GM18858 (cell line): ENCODE measurements at regions not wholly inside any gene's neighbourhood (a gene's known extent, or its start where the extent isn't known, plus 50 kb on each side); places are given as distances from the start of the nearest gene placed in this dataset.
"Not testable (repeated sequence)": the region's sequence is repeated elsewhere in the genome, so short reads cannot be mapped to it uniquely, and the experiment has no call there.

ENCODE experiments used
- ATAC-seq: cut with Tn5 transposase; IDR thresholded peaks from one replicate; pipeline ENCODE4 v1.9.1; 2021; ENCODE audit not compliant: unreplicated experiment

GRCh38 chr16:17988839-17989238 lies 347.7 kb downstream of the NPIPA8 start:
- ATAC-seq, result no peak

DNA sequence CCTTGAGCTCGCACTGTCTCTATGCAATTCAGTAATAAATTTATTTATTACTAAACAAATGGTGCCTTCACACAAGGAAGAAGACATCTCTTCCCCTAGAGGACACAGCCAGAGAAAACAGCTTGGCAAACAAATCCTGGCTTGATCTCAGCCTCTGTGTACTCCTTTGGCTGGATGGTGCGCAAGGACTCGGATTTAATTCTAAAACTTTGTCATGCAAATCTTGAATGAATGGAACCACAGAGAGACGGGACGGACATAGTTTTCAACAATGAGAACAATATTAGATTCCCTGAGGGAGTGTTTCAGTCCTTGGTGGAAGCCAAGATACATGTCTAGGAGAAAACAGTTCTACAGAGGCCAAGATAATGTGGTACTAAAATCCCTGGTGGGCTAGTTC lies 349.5 kb downstream of the NPIPA8 start:
- ATAC-seq, result no peak

GRCh38 chr16:17984810-17985209 lies 351.7 kb downstream of the NPIPA8 start:
- no peak for ATAC-seq

DNA sequence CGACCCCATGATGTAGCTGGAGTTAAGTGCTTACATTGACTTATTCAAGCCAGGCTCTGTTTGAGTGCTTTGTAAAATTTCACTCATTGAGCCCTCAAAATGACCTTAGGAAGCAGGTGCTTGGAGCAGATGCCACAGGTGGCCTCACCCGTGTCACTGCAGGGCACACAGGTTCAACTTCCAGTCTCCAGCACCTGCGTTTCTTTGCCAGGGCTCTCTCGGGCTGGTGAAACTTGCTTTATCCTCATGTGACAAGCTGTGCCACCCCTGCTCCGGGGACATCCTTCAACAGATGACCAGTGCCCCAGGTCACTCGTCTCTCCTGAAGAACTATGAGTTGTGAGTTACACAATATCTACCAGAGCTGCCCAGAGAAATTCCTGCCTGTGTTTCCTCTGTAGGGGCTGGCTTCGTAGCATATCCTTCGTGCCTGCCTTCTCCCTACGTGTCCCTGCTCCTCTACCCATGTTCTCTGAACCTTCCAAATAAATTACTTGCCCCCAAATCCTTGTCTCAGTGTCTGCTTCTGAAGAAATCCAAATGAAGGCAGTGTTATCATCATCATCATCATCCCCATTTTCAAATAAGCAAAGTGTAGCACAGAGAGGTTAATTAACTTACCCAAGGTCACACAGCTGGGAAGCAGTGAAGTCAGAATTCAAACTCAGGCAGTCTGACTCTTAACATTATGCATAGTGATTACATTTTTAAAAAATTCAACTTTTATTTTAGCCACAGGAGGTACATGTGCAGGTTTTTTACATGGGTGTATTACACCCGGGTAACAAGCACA lies 352.5 kb downstream of the NPIPA8 start:
- no peak for ATAC-seq

DNA sequence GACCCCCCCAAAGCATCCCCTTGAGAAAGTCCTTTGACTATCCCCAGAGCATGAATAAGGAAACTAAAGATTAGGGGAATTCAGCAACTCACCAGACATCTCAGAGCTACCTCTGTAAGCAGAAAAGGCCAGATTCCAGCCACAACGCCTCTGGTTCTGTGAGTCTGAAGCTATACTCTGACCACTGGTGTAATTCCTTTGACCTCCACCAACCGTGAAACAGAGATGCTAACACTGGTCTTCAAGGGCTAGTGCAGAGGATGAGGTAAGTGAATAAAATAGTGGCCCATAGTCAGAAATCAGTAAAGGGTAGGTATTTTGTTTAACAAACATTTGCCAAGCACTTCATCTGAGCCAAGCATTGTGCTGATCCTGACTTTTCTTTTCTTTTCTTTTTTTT lies 353.4 kb downstream of the NPIPA8 start:
- ATAC-seq, result no peak

DNA sequence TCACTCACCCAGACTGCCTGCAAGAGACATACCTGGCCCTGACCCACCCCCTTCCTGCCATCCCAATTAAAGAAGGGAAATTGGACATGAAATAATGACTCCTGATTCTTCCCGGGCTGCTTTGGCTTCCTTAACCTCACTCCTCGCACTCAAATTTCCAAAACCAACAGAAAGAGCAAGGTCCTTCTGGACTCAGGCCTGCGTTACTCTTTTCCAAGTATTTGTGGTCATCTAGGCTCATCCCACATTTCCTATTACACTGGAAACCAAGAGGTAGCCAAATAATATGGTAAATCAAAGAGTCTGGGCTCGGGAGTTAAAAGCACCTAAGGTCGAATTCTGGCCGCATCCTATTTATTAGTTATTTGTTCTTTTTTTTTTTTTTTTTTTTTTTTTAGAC lies 359.3 kb downstream of the NPIPA8 start:
- ATAC-seq, result no peak

DNA sequence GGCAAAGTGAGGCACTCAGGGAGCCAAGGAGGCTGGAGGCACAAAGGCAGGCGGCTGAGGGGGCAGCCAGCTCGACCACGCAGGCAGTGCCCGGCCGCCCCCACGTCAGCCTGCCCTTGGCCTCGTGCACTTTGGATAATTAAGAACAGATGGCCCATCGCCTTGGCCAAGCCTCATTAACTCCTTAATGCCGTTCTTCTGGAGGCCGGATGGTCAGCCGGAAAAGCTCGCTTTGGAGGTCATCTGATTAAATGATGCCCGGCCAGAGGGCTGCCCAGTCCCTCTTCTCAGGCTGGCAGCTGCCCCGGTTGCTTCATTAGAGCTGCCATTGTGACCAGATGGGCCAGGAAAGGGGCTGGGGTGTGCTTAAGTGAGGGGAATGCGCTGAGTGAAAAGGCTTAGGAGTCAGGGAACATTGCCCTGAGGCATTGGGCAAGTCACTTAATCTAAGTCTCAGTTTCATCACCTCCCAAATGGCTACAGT lies 364.0 kb downstream of the NPIPA8 start:
- no peak for ATAC-seq

GRCh38 chr16:17970816-17971331 lies 365.7 kb downstream of the NPIPA8 start:
- no peak for ATAC-seq

DNA sequence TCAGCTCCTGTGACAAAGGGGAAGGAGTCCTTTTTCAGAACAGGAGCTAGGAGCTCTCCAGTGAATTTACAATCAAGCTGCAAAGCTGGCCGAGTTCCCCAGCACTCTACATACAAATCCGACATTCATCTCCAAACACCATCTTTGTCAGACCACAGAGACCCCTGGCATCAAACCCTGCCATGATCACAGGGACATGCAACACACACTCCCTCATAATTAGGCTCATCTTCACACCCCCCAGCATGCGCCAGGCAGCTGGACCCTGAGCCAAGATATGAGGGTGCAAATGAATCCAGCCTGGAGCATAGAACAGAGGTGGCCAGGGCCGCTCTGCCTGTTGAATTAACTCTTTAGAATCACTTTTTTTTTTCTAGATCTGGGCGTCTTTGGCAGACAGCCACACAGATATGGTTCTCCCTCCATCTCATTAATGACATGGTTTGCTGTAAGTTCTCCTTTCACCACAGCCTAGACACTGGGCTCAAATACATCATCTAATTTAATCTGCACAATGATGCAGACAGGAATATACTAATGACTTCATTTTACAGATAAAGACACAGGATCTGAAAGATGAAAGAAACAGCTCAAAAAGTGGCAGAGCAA lies 366.3 kb downstream of the NPIPA8 start:
- ATAC-seq, result no peak

DNA sequence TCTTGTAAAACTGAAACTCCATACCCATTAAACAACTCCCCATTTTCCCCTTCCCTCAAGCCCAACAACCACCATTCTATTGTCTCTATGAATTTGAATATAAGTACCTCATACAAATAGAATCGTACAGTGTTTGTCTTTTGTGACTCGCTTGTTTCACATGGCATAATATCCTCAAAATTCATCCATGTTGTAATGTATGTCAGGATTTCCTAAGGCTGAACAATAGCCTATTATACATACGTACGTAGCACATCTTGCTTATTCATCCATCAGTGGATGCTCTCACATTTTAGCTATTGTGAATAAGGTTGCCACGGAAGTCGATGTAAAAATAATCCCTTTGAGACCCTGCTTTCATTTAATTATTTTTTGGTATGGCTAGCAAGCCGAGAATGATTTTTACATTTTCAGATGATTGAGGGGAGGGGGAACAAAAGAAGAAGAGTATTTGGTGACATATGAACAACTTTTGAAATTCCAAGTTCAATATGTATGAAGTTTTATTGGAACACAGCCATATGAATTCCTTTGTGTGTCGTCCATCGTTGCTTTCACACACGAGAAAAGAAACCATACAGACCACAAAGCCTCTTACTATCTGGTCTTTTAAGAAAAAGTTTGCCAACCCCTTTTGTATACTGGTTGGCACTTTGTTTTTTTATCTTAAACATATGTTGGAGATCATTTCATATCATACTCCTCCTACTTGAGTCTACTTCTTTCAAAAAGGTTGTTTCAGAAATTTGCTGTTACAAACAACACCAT lies 371.2 kb downstream of the NPIPA8 start:
- ATAC-seq, result no peak

DNA sequence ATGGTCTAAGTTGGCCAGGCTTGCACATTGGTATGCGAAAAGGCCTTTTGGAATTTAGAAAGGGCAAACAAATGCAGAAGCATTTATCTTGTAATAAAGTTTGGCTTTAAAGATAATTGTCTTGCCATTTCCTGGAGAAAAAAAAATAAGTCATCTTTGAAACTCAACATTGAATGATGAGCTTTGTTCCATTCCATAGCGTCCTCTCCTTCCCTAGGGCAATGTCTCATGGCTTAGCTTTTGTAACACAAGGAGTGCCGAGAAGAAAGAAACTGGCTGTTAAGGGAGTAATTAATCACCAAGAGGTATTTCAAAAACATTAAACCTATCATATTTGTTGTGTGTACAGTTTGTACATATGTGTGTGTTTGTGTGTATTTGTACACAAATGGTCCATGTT lies 372.3 kb downstream of the NPIPA8 start:
- no peak for ATAC-seq

DNA sequence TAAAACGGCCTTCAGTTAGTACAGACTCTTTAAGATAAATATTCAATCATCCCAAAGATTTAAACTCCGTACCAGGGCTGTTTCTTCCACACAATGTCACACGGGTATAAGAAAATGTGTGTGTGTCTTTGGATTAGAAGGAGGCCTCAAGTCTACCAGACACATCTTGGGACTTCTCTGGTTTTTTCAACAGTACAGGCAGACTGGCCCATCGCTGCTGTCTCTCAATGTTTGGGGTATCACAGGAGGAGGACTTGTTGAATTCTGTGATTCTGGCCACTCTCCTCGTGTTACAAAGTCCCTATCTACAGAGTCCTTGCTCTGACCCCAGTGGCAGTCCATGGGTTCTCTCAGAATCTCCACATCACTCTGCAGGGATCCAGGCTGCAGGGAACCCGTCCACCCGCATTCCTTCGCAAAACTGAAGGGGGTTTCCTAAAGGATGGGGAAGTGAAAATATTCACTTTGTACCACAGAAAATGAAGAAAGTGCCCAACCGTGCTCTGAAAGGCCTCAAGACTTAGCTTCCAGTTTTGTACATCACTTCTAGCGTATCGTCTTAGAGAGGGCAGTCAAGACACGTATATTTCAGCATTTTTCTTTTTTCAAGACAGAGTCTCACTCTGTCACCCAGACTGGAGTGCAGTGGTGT lies 373.2 kb downstream of the NPIPA8 start:
- no peak for ATAC-seq

DNA sequence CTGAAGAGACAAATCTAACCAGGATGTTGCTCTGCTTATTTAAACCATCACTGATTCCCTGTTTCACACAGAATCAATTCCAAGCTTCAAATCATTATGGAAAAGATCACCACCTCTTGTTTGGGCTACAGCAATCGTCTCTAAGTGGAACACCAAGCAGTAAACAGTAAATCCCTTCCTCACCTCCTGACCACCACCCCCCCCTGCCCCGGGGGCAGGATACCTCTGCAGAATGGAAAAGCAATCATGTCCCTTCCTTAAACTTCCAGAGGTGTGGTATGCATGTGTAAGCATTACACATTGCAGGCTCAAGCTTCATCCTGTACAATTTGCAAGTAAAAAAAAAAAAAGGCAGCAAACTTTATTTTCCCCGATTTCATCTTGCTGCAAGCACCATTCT lies 373.8 kb downstream of the NPIPA8 start:
- ATAC-seq, result no peak

DNA sequence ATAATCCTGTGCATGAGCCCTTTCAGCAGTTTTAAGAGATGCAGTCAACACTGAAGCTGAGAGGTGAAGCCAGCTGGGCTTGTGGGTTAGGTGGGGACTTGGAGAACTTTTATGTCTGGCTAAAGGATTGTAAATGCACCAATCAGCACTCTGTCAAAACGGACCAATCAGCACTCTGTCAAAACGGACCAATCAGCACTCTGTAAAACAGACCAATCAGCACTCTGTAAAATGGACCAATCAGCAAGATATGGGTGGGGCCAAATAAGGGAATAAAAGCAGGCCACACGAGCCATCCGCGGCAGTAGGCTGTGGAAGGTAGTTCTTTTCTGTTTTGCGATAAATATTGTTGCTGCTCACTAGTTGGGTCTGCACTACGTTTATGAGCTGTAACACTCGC lies 374.7 kb downstream of the NPIPA8 start:
- ATAC-seq, result not testable (repeated sequence)

GRCh38 chr16:17951378-17951777 lies 385.2 kb downstream of the NPIPA8 start:
- no peak for ATAC-seq

- ATAC-seq, result no peak
Observed at GRCh38 chr16:17949982-17950250, 386.6 kb downstream of the NPIPA8 start.

DNA sequence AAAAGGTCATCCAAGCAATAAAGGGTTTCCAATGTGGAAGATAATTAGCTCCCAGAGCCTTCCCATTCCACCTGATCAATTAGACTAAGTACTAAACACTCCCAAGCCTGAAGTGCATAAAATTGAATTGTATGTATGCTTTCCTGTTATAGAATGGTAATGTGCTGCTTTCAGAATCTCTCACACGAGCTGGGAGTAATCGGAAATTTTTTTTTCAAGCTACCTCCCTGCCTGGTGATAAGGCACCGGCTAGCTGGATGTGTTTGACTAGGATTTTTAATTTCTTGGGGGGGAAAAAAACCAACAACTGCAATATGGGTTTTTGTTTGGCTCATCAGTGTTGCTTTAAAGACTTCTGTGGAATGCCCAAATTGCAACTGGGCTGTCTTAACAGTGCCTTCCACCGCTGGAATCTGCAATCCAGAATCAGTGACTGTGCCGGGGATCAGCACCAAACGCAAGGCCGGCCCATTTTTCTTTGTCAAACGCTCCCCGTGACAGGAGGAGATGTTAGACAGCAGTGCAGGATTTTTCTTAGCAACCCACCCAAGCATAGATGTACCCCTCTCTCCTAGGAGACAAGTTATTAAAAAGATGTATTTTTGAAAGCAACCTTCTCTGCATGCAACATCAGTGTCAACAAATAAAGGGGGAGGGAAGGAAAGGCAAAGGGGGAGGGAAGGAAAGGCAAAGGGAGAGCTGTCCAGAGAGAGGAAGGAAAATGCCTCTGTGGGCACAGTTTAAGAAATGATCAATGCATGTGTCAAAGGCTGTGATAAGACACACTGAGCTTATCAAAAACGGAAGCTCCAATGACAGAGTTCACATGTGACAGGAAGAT lies 387.2 kb downstream of the NPIPA8 start:
- no peak for ATAC-seq

DNA sequence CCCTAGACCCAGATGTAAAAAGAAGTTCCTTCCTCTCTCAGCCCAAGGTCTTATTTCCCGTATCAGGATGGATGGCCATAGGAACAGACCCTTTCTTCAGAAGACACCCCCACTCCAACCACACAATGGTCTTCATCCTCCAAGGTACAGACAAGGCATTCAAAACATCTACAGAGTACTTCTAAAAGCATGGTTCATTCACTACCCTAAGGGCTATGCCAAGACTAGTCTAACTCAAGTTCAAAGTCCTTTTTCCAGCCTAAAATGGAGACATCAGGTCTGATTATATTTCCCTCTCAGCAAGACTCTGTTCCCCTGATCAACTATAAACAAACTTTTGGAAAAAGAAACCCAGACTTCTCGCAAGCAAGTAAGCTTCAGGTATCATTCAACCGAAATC lies 388.9 kb downstream of the NPIPA8 start:
- no peak for ATAC-seq

GRCh38 chr16:17947165-17947564 lies 389.4 kb downstream of the NPIPA8 start:
- ATAC-seq, result no peak

DNA sequence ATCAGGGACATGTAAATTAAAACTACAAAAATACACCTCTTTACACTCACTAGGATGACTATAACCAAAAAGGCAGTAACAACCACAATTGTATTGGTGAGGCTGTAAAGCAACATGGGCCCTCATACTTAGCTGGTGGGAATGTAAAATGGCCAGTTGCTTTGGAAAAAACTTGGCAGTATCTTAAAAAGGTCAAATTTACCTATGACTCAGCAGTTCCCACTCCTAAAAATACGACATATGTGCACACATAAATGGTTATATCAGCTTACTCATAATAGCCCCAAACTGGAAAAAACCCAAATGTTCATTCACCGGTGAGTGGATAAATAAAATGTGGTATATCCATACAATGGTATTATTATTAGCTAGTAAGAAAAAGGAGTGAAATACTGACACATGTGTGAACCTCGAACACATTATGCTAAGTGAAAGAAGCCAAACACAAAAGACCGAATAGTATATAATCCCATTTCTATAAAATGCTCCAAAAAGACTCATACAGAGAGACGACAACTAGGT lies 391.4 kb downstream of the NPIPA8 start:
- ATAC-seq, result no peak
